Stomach smooth muscle (tissue), 2 donors: ENCODE measurements at regions not wholly inside any gene's neighbourhood (a gene's known extent, or its start where the extent isn't known, plus 50 kb on each side); places are given as distances from the start of the nearest gene placed in this dataset.
"Not testable (repeated sequence)": the region's sequence is repeated elsewhere in the genome, so short reads cannot be mapped to it uniquely, and the experiment has no call there.

Experiments used
- H3K27ac ChIP-seq: one replicate; pipeline ENCODE4 v1.7.0; 2013; ENCODE audit warnings: mild to moderate bottlenecking, low read length, inconsistent platforms
- H3K27me3 ChIP-seq, 2 donors: one replicate each; pipeline ENCODE4 v1.7.0; 2013; ENCODE audit warnings: low read length in 2 of 2; ENCODE audit not compliant: insufficient read depth in 2 of 2, control insufficient read depth in 1 of 2
- H3K36me3 ChIP-seq, 2 donors: one replicate each; pipeline ENCODE4 v1.7.0; 2013; ENCODE audit warnings: low read length in 2 of 2; ENCODE audit not compliant: control insufficient read depth in 2 of 2, insufficient read depth in 2 of 2
- H3K4me1 ChIP-seq: one replicate; pipeline ENCODE4 v1.7.0; 2013; ENCODE audit warnings: low read length; ENCODE audit not compliant: control insufficient read depth, insufficient read depth
- H3K4me3 ChIP-seq, 2 donors: one replicate each; pipeline ENCODE4 v1.7.0; 2013; ENCODE audit warnings: low read length in 2 of 2
- H3K9ac ChIP-seq, 2 donors: one replicate each; pipeline ENCODE4 v1.7.0; 2013; ENCODE audit warnings: low read length in 2 of 2, mild to moderate bottlenecking in 1 of 2
- H3K9me3 ChIP-seq, 2 donors: one replicate each; pipeline ENCODE4 v1.7.0; 2013; ENCODE audit warnings: low read length in 2 of 2; ENCODE audit not compliant: control insufficient read depth in 2 of 2
- donor health status: healthy.
- donor health status: Pancreatic carcinoma.

DNA sequence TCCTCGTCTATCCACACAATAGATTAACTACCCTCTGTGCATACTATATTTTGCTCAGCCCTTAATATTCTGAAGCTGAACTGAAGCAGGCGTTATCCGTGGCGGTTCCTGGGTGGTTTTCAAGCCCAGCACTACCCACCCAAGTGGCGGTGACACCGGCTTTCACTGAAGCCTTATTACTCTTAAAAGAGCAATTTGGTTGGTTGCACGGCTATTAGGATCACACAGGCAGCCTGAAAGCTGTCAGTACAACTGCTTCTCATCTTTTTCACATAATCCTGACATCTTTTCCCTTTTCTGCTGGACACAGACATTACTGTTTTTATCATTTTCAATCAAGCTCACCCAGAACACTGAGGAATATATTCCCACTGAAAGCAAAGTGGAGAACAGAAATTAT is 525.3 kb upstream of the ZNF717 start:
- Histone ChIP-seq H3K27ac (no peak overlapping the region), H3K4me1 (no peaks in the 10 kb centered on the region), H3K9me3 (no peaks in the 10 kb centered on the region), H3K27me3 (peaks cover 0 to 2% of the 10 kb centered on the region in 2 donors), H3K9ac (no peak overlapping the region), H3K36me3 (no peaks in the 10 kb centered on the region), H3K4me3 (no peak overlapping the region)

DNA sequence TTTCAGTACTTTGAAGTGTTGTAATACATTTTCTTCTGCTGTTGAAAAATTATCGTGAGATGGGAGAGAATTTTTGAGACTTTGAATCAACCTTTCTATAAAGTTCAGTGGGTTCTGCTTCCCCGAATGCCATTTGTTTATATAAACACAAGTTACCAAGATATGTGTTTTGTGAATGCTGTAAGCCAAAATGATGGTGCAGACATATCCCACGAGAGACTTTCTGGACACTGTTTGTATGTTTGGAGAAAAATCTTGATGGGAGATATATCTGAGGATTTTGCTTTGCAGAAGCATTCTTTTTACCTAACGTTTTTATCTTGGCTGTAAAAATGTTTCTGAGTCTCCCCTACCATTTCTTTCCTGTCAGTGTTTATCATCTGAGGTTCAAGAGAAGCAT is 526.6 kb upstream of the ZNF717 start:
- no peaks in the 10 kb centered on the region for H3K36me3 ChIP-seq
- H3K9me3 ChIP-seq, result no peaks in the 10 kb centered on the region
- no peak overlapping the region for H3K4me3 ChIP-seq
- H3K4me1 ChIP-seq, result no peaks in the 10 kb centered on the region
- H3K27me3 ChIP-seq, result peaks cover 0 to 2% of the 10 kb centered on the region in 2 donors
- H3K9ac ChIP-seq, result no peak overlapping the region
- no peak overlapping the region for H3K27ac ChIP-seq

DNA sequence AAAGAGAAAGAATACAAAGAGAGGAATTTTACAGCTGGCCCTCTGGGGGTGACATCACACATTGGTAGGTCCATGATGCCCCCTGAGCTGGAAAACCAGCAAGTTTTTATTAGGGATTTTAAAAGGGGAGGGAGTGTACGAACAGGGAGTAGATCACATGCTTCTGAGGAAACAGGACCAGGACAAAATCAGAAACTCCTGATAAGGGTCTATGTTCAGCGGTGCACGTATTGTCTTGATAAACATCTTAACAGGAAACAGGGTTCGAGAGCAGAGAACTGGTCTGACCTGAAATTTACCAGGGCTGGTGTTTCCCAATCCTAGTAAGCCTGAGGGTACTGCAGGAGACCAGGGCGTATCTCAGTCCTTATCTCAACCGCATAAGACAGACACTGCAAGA is 530.6 kb upstream of the ZNF717 start:
- not testable (repeated sequence) for H3K4me3 ChIP-seq, H3K27me3 ChIP-seq, H3K4me1 ChIP-seq, H3K9ac ChIP-seq, H3K9me3 ChIP-seq, H3K36me3 ChIP-seq, H3K27ac ChIP-seq

- H3K4me1 ChIP-seq, result no peaks in the 10 kb centered on the region
- no peaks in the 10 kb centered on the region for H3K36me3 ChIP-seq
- no peak overlapping the region for H3K4me3 ChIP-seq
- H3K27ac ChIP-seq, result no peak overlapping the region
- H3K27me3 ChIP-seq, result no peaks in the 10 kb centered on the region
- H3K9ac ChIP-seq, result no peak overlapping the region
- no peaks in the 10 kb centered on the region for H3K9me3 ChIP-seq
Measured at GRCh38 chr3:76321614-76322013, 536.3 kb upstream of the ZNF717 start.

- Histone ChIP-seq H3K9ac (no peak overlapping the region), H3K36me3 (no peaks in the 10 kb centered on the region), H3K27me3 (no peaks in the 10 kb centered on the region), H3K4me3 (no peak overlapping the region), H3K27ac (no peak overlapping the region), H3K9me3 (no peaks in the 10 kb centered on the region), H3K4me1 (no peaks in the 10 kb centered on the region)
Measured at GRCh38 chr3:76324101-76324500, 538.8 kb upstream of the ZNF717 start.

DNA sequence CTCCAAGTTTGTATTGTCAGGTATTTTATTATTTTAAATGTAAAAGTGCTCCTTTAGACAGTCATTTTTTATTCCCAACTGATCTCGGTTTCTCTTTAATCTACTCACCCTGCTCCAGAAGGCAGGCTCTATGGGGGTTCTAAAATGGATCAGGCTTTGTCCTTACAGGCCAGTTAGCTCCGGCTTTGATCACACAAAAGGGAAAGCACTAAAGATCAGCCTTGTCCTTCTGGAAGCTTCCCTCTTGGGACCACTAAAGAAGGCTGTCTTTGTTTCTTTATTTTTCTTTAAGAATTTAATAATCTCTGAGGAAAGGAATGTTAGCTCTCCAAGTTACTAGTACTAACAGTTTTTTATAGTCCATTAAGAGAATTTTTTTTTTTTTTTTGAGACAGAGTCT is 560.5 kb upstream of the ZNF717 start:
- no peak overlapping the region for H3K27ac ChIP-seq
- no peaks in the 10 kb centered on the region for H3K9me3 ChIP-seq
- no peak overlapping the region for H3K9ac ChIP-seq
- H3K27me3 ChIP-seq, result no peaks in the 10 kb centered on the region
- no peaks in the 10 kb centered on the region for H3K4me1 ChIP-seq
- H3K36me3 ChIP-seq, result no peaks in the 10 kb centered on the region
- H3K4me3 ChIP-seq, result no peak overlapping the region

- H3K27ac ChIP-seq, result no peak overlapping the region
- no peaks in the 10 kb centered on the region for H3K4me1 ChIP-seq
- no peaks in the 10 kb centered on the region for H3K36me3 ChIP-seq
- H3K9me3 ChIP-seq, result no peaks in the 10 kb centered on the region
- H3K27me3 ChIP-seq, result no peaks in the 10 kb centered on the region
- no peak overlapping the region for H3K4me3 ChIP-seq
- no peak overlapping the region for H3K9ac ChIP-seq
Measured at GRCh38 chr3:76346690-76347089, 561.3 kb upstream of the ZNF717 start.

DNA sequence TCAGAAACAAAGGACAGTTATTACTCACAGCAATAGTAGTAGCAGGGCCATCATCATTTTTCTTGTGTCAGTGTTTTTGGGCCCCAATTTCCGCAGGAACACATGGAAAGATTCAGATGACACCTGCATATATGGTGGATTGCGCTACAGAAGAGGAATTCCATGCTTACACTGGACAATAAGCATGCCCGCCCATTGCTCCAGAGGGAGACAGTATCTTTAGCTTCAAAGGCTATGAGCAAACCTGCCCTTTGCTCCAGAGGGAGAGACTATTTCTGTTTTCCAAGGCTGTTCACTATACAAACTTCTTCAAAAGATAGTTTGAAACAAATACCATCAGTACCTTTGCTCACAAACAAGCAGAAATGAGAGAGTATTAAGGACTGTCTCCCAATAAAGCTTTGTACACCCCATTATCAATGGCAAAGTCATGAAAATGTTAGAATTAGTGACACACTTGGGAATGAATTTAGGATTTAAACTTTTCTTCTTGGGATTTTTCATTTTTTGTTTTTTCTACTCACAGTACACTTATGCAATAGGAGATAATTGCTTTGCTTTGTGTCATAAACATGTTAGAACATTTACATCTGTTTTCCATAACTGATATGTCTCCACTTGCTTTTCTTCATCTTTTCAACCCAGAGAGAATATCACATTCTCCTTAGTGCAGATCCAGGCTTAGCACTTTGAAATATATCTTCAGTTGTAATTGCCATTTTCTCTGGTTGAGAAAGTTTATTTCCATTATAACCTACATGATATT is 564.5 kb upstream of the ZNF717 start:
- no peak overlapping the region for H3K9ac ChIP-seq
- H3K36me3 ChIP-seq, result no peaks in the 10 kb centered on the region
- no peak overlapping the region for H3K27ac ChIP-seq
- H3K9me3 ChIP-seq, result no peaks in the 10 kb centered on the region
- no peaks in the 10 kb centered on the region for H3K4me1 ChIP-seq
- H3K27me3 ChIP-seq, result no peaks in the 10 kb centered on the region
- no peak overlapping the region for H3K4me3 ChIP-seq

GRCh38 chr3:76352051-76352450 is 566.7 kb upstream of the ZNF717 start:
- Histone ChIP-seq H3K9me3 (no peaks in the 10 kb centered on the region), H3K27ac (no peak overlapping the region), H3K36me3 (no peaks in the 10 kb centered on the region), H3K9ac (no peak overlapping the region), H3K27me3 (no peaks in the 10 kb centered on the region), H3K4me1 (no peaks in the 10 kb centered on the region), H3K4me3 (no peak overlapping the region)

DNA sequence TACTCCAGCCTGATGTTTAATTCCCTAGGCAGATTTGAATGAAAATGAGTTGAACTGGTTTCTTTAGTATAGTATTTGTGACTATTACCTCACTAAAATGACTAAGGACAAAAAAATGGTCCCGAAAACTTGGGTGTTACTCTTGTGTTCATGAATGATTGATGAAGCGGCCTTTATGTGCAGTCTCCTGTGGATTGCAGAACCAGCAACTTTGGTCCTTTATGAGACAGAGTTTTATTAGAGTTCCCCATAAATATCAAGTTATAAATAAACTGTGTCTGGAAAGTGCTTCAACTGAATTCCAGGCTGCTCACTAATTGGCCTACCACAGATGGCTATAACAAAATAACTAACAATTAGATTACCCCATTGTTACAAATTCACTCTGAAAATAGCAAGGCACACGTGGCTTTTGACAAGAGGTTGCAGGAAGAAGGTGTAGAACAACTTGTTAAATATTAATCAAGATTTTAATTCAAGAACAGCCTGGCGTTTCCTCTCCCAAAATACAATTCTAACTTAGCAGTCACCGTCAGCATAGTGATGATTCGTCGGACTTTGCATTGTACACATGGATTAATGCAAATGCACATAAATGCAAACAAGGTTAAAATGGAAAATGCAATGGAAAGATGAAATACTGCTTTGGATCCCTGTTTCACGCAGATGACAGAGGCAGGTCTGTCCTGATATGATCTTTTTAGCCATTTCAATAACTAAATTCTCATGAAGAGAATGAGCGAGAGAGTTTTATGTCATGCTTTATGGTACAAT is 567.3 kb upstream of the ZNF717 start:
- Histone ChIP-seq H3K4me1 (no peaks in the 10 kb centered on the region), H3K27me3 (no peaks in the 10 kb centered on the region), H3K36me3 (no peaks in the 10 kb centered on the region), H3K9me3 (no peaks in the 10 kb centered on the region), H3K4me3 (no peak overlapping the region), H3K27ac (no peak overlapping the region), H3K9ac (no peak overlapping the region)

- Histone ChIP-seq H3K27me3 (no peaks in the 10 kb centered on the region), H3K27ac (no peak overlapping the region), H3K9me3 (no peaks in the 10 kb centered on the region)
Measured at GRCh38 chr3:76353683-76354082, 568.3 kb upstream of the ZNF717 start.

More at GRCh38 chr3:76353683-76354082, 568.3 kb upstream of the ZNF717 start:
- H3K4me1 ChIP-seq, result no peaks in the 10 kb centered on the region
- no peak overlapping the region for H3K4me3 ChIP-seq
- no peak overlapping the region for H3K9ac ChIP-seq
- H3K36me3 ChIP-seq, result no peaks in the 10 kb centered on the region
